HG03432 (cell line): ENCODE measurements at regions not wholly inside any gene's neighbourhood (a gene's known extent, or its start where the extent isn't known, plus 50 kb on each side); places are given as distances from the start of the nearest gene placed in this dataset.

ENCODE experiments used
- ATAC-seq: cut with Tn5 transposase; IDR thresholded peaks from one replicate; pipeline ENCODE4 v1.9.1; 2021; ENCODE audit warnings: mild to moderate bottlenecking, moderate library complexity; ENCODE audit not compliant: unreplicated experiment

DNA sequence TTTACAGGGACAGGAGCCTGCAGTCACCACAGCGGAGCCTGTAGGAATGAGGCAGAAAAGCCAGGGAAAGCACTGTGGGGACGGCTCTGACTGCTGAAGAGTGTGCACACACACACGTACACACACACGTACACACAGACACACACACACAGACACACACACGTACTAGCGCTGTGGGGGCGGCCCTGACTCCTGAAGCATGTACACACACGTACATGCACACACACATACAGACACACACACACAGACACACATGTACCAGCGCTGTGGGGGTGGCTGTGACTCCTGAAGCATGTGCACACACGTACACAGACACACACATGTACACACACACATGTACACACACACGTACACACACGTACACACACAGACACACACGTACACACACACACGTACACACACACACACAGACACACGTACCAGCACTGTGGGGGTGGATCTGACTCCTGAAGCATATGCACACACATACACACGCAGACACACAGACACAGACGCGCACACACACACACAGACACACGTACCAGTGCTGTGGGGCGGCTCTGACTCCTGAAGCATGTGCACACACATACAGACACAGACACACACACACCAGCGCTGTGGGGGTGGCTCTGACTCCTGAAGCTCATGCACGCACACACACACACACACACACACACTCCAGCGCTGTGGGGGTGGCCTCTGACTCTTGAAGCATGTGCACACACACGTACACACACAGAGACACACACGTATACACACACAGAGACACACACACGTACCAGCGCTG is 127.3 kb downstream of the DLL1 start:
- no peak for ATAC-seq

DNA sequence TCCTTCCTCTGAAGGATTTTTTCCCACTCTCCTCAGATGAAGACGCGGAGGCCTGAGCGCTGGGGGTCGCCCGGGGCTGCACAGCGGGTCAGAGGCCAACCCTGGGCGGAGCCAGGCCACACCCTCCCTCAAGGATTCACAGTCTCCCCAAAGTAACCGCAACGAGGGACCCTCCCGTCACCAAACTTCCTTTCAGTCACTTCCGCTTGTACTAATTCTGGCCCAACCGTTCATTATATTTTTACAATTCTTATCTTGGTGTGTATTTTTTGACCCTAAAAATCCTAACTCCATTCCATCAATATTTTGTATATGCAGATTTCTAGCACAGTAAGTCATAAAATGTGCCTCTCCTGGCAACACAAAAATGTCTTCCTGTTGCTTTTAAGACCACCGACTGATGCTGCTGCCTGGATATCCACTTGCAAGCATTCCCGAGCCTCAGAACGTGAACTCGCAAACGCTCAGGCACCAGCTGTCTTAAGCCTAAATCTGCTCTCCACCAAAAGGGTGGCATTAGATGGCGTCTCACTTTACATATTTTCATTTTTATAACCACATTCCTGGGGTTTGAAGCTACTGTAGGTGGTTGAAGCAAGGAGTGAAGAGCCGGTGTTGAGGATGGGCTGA is 128.0 kb downstream of the DLL1 start:
- no peak for ATAC-seq

DNA sequence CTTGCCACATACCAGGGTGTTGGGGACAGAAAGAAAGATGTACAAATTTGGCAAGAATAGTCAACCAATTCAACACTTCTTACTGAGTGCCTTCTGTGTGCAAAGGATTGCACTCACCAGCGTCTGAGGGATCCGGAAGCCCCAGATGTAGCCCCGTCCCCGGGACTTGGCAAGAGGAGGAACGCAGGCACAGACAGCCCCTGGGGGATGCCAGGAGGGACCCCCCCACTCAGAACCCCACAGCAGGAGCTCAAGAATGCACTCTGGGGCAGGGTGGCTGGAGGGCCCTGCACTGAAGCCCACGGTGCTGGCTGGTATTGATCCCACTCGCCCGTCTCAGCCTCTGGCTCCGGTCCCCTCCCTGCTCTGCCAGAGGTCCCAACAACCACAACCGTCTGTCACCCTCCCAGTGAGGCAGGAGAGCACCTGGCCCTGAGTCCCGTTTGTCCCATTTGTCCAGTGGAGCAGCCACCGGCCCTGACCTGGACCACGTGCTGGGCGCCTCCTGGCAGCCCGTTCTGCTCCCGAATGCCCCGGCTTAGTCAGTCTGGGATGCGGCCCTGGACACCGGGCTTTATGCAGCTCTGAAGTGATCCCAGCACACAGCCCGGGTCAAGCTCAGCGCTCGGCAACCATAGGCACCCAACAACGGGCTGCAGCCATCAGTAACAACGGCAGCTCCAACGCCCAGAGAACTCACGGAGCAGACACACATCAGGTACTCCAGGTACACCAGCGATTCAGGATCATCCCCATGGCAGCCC is 128.7 kb downstream of the DLL1 start:
- no peak for ATAC-seq

DNA sequence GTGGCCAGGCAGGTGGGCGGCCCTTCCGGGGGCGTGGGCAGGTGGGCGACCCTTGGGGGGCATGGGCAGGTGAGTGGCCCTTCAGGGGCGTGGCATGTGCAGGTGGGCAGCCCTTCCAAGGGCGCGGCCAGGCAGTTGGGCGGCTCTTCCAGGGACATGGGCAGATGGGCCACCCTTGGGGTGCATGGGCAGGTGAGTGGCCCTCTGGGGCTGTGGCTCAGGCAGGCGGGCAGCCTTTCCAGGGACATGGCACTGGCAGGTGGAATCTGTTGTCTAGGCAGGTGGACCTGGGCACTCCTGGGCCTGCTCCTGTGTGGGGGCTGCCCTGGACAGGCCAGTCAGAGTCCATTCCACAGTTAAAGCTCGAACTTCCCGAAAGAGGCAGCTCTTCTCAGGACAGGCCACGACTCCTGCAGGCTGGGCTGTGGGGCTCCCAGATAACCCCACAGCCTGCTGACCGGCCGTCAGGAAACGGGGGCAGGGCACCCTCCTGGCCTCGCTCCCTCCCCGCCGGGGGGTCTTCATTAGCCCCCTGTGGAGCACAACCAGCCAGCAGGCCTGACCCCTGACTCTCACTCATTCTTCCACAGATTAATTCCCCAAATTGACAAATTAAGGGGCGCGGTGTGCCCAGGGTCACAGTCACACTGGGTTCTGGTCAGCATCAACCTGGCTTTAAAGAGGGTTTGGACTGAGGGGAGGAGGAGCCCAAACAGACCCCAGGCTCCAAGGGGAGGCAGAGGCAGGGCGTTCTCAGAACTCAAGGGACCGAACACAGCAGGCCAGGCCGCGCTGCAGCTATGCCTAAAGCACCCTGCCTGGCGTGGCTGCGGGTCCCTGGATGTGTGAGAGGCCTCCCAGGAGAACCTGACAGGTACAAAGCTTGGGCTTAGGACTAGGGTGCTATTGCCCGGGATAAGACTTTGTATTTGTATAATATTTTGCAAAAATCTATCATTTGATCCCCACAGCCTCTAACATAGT is 130.0 kb downstream of the DLL1 start:
- no peak for ATAC-seq

DNA sequence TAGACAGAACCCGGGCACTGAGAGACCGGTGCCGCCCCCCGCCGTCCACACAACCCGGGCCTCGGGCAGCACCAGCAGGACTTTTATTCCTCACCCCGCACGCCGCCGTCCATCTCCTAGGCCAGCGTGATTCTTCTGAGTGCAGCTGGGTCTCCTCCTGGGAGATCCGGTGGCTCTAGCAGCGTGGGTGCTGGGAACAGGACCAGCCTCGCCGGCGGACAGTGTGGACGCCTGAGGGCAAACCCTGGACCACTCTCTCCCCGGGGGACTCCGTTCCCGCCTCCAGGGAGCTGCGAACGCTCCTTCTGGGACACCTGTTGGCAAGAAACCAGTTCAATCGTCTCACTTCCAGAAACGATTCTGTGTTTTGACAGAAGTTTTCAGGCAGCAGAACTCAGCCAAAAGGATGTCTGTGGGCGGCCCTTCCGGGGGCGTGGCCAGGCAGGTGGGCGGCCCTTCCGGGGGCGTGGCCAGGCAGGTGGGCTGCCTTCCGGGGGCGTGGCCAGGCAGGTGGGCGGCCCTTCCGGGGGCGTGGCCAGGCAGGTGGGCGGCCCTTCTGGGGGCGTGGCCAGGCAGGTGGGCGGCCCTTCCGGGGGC is 130.7 kb downstream of the DLL1 start:
- no peak for ATAC-seq

DNA sequence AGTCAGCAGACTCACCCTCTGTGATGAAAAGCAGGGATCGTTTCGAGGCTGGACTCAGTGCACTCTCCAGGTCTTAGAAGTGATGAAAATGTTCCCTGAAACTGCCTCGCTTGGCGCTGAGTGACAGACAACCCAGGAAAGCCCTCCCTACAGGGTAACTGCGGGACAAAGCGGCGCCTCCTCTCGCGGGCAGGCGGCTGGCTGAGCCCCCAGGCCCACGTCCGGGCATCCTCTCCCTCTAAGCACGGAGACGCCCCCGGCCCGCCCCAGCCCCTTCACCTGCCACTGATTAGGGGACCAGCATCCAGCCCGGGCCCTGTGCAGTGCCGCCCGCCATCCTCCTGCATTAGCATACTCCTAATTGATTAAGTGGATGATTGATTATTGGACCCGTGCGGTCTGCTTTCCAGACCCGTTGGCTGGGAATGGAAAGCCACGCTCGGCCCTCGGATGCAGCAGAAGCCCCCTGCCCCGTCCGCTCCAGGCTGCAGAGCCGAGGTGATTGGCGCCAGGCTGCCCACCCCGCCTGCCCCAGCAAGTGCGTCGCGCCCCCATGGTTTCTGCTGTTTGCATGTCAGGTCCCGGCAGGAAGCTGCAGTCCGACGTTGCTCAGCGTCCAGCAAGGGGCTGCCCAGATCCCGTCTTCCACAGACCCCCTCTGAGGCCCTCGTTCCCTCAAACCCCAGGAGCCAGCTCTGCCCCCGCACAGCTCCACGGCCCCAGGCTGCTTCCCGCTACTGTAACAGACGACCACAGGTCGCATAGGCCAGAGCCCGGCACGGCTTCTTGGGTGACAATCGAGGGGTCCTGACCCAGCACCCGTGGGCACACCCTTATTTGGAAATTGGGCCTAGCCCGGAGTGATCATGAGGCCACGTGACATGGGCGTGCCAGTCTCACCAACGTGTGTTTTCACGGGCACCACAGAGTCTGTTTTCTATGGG is 131.6 kb downstream of the DLL1 start:
- no peak for ATAC-seq

DNA sequence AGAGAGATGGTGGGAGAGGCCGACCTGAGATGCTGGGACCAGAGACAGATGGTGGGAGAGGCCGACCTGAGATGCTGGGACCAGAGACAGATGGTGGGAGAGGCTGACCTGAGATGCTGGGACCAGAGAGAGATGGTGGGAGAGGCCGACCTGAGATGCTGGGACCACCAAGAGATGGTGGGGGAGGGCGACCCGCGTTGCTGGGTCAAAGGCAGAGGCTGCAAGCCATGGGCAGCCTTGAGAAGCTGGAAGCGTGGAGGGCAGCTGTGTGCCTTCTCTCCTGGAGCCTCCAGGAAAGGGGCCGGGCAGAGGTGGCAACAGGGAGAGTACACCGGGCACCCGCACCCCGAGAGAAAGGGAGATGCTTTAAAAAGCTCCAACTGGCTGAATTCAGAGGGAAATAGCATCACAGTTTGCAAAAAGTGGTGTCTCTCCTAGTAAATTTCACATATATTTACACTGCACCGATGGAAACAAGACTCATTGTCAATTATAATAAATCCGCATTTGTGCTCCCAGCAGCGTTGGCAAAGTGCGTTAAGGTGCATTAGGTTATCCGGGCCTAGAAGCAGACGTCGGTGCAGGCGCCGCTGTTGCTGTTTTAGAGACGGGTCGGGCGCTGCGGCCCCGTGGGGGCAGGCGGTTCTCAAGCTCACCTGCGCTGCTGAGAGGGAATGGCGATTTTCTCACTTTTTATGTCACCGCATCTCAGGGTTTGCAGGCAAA is 132.4 kb downstream of the DLL1 start:
- ATAC-seq = no peak

DNA sequence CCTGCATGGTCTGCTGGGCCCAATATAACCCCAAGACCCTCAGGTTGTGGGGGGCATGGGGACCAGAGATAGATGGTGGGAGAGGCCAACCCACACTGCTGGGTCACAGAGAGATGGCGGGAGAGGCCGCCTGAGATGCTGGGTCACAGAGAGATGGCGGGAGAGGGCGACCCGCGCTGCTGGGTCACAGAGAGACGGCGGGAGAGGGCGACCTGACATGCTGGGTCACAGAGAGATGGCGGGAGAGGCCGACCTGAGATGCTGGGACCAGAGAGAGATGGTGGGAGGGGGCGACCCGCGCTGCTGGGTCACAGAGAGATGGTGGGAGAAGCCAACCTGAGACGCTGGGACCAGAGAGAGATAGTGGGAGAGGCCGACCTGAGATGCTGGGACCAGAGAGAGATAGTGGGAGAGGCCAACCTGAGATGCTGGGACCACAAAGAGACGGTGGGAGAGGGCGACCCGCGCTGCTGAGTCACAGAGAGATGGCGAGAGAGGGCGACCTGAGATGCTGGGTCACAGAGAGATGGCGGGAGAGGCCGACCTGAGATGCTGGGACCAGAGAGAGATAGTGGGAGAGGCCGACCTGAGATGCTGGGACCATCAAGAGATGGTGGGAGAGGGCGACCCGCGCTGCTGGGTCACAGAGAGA is 133.2 kb downstream of the DLL1 start:
- ATAC-seq = no peak

DNA sequence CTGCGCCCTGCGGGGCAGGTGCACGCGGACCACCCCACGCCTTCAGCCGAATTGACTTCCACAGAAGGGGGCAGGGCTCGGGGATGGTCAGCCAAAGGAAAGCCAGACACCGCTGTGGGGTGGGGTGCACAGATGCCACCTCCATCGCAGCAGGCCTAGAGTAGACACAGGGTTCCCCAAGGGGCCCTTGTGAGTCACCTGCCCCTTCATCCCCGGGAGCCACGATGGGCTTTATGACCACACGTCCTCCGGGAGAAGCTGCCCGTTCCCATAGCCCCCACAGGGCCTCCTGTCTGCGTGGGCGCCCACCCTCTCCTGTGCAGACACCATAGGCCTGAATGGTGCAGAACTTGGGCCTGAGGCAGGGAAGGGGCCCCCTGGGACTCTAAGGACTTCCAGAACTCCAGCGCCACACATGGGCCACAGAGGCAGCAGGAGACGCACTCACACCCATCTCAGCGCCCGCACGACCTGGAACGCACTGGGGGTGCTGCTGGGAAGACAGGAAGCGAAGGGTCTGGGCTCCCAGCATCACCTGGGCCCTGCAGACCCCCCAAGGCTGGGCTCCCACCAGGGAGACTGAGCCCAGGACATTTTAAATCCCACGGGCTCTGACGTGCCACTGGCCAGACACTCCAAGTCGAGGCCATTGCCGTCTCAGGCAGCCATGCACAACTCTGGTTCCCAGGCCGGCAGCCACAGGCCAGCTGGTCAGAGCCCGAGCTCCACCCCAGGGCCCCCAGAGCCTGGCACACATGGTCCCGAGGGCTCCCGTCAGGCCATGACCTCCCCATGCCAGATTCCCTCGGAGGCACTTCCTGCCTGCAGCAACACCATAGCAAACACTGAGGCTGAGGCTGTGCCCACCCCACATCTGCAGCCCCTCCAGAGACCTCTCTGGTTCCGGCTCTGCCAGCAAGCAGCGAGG is 134.2 kb downstream of the DLL1 start:
- ATAC-seq = no peak

DNA sequence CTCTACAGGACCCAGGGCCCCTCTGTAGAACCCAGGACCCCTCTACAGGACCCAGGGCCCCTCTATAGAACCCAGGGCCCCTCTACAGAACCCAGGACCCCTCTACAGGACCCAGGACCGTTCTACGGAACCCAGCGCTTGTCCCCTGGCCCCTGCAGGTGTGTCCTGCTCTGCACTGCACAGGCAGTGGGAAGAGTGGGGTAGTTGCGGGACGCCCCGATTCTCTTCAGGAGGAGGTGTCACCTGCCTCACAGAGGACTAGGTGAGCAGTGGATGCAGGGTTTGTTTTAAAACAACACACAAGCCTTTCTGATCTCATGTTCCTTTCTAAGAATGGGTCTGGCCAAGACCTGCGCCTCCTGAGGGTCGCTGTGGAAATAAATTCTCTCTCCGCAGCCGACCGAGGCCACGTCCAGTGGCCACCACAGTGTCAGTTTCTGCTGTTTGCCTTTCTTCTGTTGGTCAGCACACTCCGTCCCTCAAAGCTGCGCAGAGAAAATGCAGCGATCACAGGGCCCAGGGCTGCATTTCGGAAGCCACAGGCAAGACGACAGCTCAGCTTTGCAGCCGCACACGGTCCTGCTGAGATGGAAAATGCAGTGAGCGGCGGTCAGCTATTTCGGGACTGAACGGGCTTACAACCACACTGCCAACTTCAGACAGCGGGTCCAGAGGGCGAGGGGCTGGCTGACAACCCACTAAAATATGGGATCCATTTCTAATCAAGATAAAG is 135.2 kb downstream of the DLL1 start:
- no peak for ATAC-seq

DNA sequence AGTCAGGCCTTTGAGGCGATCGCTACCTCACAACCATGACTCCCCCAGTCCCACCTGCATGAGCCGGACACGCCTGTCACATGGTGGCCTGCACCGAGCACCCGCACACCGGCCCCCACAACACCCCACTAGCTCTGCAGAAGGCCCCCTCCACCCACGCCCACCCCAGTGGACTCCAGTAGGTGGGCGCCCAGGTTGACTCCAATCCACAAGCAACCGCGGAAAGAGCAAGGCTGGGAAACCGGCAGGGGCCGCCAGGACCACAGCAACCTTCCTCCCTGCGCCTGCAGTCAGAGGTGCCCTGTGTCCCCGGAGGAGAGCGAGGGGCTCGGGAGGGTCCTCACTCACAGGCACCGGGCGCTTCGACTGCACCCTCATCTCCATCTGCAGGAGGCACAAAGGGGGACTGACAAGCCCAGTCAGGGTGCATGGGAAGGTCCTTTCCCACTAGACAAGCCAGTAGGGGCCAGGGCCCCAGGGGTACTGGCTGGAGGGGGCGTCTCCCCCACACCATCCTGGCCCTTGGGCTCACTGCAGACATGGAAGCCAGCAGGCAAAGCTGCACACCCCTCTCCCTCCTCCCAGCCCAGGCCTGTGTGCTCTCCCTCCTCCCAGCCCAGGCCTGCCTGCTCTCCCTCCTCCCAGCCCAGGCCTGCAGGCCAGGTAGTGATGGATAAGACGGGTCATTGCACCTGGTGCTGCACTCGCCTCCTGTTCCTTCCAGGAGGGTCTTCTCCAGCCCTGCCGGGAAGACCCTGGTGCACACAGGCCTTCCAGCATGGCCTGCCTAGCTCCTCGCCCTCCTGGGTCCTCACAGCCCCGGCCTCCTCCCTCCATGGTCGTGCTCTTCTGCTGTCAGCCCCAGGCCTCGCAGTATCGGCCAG is 137.2 kb downstream of the DLL1 start:
- ATAC-seq = no peak

DNA sequence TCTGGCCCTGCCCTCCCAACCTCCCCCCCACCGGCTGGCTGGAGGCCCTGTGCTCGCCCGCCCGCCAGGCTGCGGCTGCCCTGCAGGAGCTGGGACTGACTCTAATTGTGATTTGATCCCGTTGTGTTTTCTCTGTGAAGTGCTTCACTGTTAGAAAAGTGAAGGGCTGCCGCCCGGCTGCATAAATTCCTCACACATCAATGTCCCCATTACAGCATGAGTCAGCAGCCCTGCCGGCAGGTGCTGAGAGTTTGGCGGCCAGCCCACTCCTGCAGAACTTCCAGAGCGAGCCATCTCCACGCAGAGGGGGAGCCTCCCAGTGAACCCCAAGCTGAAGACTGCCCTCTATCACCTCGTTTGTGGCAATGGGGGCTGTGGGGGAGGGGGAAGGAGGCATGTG is 137.9 kb downstream of the DLL1 start:
- no peak for ATAC-seq

DNA sequence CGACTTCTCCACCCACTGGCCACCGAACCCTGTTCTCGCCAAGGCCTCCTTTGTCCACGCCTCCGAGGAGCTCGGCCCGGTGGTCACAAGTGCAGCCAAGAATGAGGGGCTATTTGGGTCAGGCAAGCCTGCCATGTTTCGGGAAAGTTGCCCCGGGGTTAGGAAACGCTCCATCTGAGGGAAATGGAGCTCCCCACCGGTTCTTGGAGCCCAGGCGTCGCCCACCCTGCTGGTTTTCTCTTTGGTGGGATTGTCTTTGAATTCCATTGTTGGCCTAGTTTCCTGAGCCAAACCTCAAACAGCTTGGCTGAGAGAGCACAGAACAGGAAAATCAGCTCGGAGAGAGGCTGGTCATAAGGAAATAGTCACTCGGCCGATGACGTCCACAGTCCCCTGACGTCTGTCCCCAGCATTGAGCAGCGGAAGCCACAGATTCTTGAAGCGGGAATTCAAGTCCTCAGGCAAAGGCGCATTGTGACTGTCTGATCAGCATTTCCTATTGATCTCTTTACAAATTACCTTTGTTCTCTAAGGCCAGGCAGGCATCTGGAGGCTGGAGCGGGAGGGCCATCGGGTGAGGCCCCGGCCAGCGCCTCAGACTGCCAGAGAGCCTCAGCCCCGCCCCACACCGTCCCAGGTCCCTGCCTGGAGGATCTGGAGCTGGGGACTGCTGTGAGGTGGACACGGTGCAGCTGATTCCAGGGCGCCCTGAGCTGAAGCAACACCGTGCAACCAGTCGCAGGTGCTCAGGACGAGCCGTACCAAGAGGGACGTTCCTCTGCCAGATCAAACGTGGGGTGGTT is 138.6 kb downstream of the DLL1 start:
- ATAC-seq = no peak

DNA sequence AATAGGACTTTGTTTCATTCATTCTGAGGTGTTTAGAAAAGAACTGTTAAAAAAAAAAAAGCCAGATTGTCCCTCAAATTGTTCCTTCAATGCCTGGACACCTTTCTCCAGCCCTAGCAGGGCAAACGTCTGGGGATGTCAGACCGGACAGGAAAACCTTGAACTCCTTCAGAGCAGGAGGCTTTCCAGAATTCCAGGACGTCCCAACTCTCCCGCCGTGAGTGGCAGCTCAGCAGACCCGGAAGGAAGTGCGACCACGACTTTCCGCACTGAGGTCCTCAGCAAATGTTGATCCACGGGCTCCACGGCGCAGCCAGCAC is 139.1 kb downstream of the DLL1 start:
- no peak for ATAC-seq

DNA sequence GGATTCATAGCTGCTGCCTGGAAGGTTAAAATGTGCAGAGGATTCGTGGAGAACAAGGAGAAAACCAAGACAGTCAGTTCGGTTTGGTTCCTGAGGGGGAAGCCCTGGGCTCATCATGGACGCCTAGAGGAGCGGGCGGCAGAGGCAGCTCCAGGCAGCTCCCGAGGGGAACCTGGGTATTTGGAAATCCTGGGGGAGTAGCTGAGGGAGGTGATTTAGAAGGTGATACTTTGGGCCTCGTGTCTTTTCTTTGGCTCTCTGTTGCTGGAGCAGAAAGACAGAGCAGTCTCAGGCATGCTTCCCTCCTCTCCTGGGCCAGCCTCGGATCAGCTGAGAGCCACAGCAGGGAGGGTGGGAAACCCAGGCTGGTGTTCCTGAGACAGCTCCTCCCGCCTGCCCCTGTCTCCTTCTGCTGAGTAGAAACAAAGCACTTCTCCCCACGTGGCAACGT is 139.5 kb downstream of the DLL1 start:
- ATAC-seq = no peak
